A549 (cell line): ENCODE measurements at regions not wholly inside any gene's neighbourhood (a gene's known extent, or its start where the extent isn't known, plus 50 kb on each side); places are given as distances from the start of the nearest gene placed in this dataset.
"Not testable (repeated sequence)": the region's sequence is repeated elsewhere in the genome, so short reads cannot be mapped to it uniquely, and the experiment has no call there.

Experiments
- ATAC-seq, 2 experiments: fragments of 200-7000 bp in 1 of 2; fragments of >200 bp in 1 of 2; cut with Nextera tagmentation in 1 of 2; cut with Tn5 transposase in 1 of 2; 3 replicates each; pipeline versions ENCODE4 v1.8.0 to v1.9.1; 2018 to 2020; ENCODE audit warnings: mild to moderate bottlenecking in 1 of 2, moderate library complexity in 1 of 2
- CTCF ChIA-PET: fragments of 300-600 bp; sonication (Branson Sonifier 250); formaldehyde crosslinking; extraction: SDS; loops from one replicate; lab custom pipeline; 2021; ENCODE audit warnings: antibody characterized with exemption, inconsistent platforms; lab: Yijun Ruan, JAX
- POLR2A ChIA-PET: fragments of 350-600 bp; formaldehyde crosslinking; extraction: SDS; loops from one replicate; lab custom pipeline; 2021; ENCODE audit warnings: antibody characterized with exemption, inconsistent platforms; lab: Yijun Ruan, JAX
- DNase-seq, 2 experiments: peaks; one replicate each; pipeline versions ENCODE4 v3.0.0 to v3.0.0-alpha.2; 2011 to 2016; ENCODE audit warnings: low read depth in 1 of 2, low spot score in 1 of 2
- FAIRE-seq: peaks from 2 replicates; lab custom pipeline; 2011; peaks lifted over from hg19 to GRCh38; lab: Jason Lieb, UNC
- H3K27ac ChIP-seq, 2 experiments: fragments of >200 bp; sonication (Bioruptor Twin); formaldehyde crosslinking; 3 replicates each; pipeline ENCODE4 v1.5.1; 2016 to 2017
- H3K4me1 ChIP-seq: fragments of >200 bp; sonication (Bioruptor Twin); formaldehyde crosslinking; 3 replicates; pipeline ENCODE4 v1.6.1; 2016
- H3K4me2 ChIP-seq: fragments of >200 bp; sonication (Bioruptor Twin); formaldehyde crosslinking; 3 replicates; pipeline ENCODE4 v1.6.1; 2016
- H3K4me3 ChIP-seq: fragments of >200 bp; sonication (Bioruptor Twin); formaldehyde crosslinking; 3 replicates; pipeline ENCODE4 v1.5.1; 2016
- H3K9me3 ChIP-seq: fragments of >200 bp; sonication (Bioruptor Twin); formaldehyde crosslinking; 3 replicates; pipeline ENCODE4 v1.6.1; 2016
- CHD2 ChIP-seq: fragments of 150-350 bp; IDR thresholded peaks from 2 replicates; pipeline ENCODE4 v1.6.1; 2014; ENCODE audit warnings: low read length; ENCODE audit not compliant: partially characterized antibody
- CTCF ChIP-seq: fragments of >200 bp; sonication (Bioruptor Twin); formaldehyde crosslinking; IDR thresholded peaks from 3 replicates; pipeline ENCODE4 v1.5.1; 2016
- E2F6 ChIP-seq: IDR thresholded peaks from 2 replicates; pipeline ENCODE4 v1.6.1; 2012; ENCODE audit warnings: low read depth, borderline replicate concordance
- ESRRA ChIP-seq: fragments of 150-350 bp; IDR thresholded peaks from 2 replicates; pipeline ENCODE4 v1.6.1; 2014; ENCODE audit warnings: mild to moderate bottlenecking, low read length, borderline replicate concordance
- FOSB ChIP-seq: fragments of 250-450 bp; sonication (Bioruptor Pico); IDR thresholded peaks from 2 replicates; pipeline ENCODE4 v1.5.0; 2020; ENCODE audit warnings: mild to moderate bottlenecking, moderate library complexity
- GATA3 ChIP-seq: IDR thresholded peaks from 2 replicates; pipeline ENCODE4 v1.6.1; 2012; ENCODE audit warnings: borderline replicate concordance
- HES2 ChIP-seq: fragments of >200 bp; sonication (Bioruptor Twin); formaldehyde crosslinking; IDR thresholded peaks from 2 replicates; pipeline ENCODE4 v1.6.1; 2016
- HMGXB4 ChIP-seq: fragments of 250-450 bp; sonication (Bioruptor Pico); IDR thresholded peaks from 2 replicates; pipeline ENCODE4 v1.5.0; 2021; ENCODE audit warnings: mild to moderate bottlenecking, moderate library complexity, borderline replicate concordance
- HOXB5 ChIP-seq: fragments of 250-450 bp; sonication (Bioruptor Pico); IDR thresholded peaks from 2 replicates; pipeline ENCODE4 v1.5.0; 2020; ENCODE audit warnings: mild to moderate bottlenecking, moderate library complexity
- MAFK ChIP-seq: fragments of 450-650 bp; IDR thresholded peaks from 2 replicates; pipeline ENCODE4 v1.6.1; 2014; ENCODE audit not compliant: partially characterized antibody
- MAZ ChIP-seq: fragments of 150-350 bp; IDR thresholded peaks from 2 replicates; pipeline ENCODE4 v1.6.1; 2014; ENCODE audit warnings: antibody characterized with exemption, low read depth, low read length, borderline replicate concordance
- NR3C1 ChIP-seq: fragments of >200 bp; sonication (Bioruptor Twin); formaldehyde crosslinking; IDR thresholded peaks from 3 replicates; pipeline ENCODE4 v1.6.1; 2017
- PHF8 ChIP-seq: fragments of 200-600 bp; sonication (generic); IDR thresholded peaks from 2 replicates; pipeline ENCODE4 v1.6.1; 2016; ENCODE audit warnings: low read depth, mild to moderate bottlenecking, antibody characterized with exemption, moderate library complexity, borderline replicate concordance
- RAD21 ChIP-seq, 2 experiments: fragments of >200 bp in 1 of 2; sonication (Bioruptor Twin) in 1 of 2; formaldehyde crosslinking in 1 of 2; IDR thresholded peaks in 1 of 2; conservative IDR thresholded peaks in 1 of 2; 2 replicates in 1 of 2; 3 replicates in 1 of 2; pipeline ENCODE4 v1.6.1; 2012 to 2018; ENCODE audit warnings: inconsistent platforms in 1 of 2
- RARB ChIP-seq: fragments of 250-450 bp; sonication (Bioruptor Pico); IDR thresholded peaks from 2 replicates; pipeline ENCODE4 v1.8.0; 2021; ENCODE audit warnings: mild to moderate bottlenecking, moderate library complexity
- SMC3 ChIP-seq: fragments of >200 bp; sonication (Bioruptor Twin); formaldehyde crosslinking; IDR thresholded peaks from 3 replicates; pipeline ENCODE4 v1.6.1; 2018; ENCODE audit warnings: inconsistent platforms
- ZC3H11A ChIP-seq: fragments of 450-650 bp; IDR thresholded peaks from 2 replicates; pipeline ENCODE4 v1.6.1; 2014; ENCODE audit warnings: antibody characterized with exemption, mild to moderate bottlenecking
- ZNF302 ChIP-seq: fragments of 250-450 bp; sonication (Bioruptor Pico); IDR thresholded peaks from 2 replicates; pipeline ENCODE4 v1.9.0; 2021; ENCODE audit warnings: inconsistent platforms, mild to moderate bottlenecking, moderate library complexity
- WGBS: methylation state at CpG from one replicate; pipeline ENCODE4 v1.1.6; 2017; ENCODE audit errors: missing lambda C conversion rate; 5-methylcytosine and 5-hydroxymethylcytosine counted together
- TF ChIP-seq, protein P1 (sequence below): fragments of 250-450 bp; sonication (Bioruptor Pico); IDR thresholded peaks from 2 replicates; pipeline ENCODE4 v1.5.0; 2020; ENCODE audit warnings: low read depth, mild to moderate bottlenecking, moderate library complexity

DNA sequence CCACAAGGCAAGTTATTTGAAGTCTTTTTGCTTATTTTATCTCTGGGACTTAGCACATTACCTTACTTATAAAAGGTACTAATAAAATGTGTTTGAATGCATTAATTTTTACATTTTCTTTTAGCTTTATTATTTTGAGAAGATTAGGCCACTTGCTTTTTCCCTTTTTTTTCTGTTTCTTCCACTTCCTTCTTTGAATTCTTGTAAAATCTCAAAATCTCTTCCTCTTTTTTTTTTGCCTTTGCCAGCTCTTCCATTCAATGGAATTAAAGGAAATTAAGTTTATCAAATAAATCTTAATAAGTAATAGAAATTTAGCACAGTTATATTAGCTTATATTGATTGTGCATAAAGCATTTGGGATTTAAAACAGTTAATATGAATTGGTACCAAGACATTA is 260.9 kb downstream of the SRGAP2C start (continued):
- no peak for TF ChIP-seq MAFK
- TF ChIP-seq RARB (CRISPR knock-in tag), result no peak
- TF ChIP-seq HMGXB4 (CRISPR knock-in tag), result no peak
- TF ChIP-seq, protein P1, sequence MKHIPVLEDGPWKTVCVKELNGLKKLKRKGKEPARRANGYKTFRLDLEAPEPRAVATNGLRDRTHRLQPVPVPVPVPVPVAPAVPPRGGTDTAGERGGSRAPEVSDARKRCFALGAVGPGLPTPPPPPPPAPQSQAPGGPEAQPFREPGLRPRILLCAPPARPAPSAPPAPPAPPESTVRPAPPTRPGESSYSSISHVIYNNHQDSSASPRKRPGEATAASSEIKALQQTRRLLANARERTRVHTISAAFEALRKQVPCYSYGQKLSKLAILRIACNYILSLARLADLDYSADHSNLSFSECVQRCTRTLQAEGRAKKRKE (CRISPR knock-in tag), result no peak
- no peak for TF ChIP-seq MAZ
- TF ChIP-seq ZC3H11A, result no peak
- TF ChIP-seq ESRRA, result no peak
- no peak for TF ChIP-seq CHD2
- TF ChIP-seq FOSB (CRISPR knock-in tag), result no peak

DNA sequence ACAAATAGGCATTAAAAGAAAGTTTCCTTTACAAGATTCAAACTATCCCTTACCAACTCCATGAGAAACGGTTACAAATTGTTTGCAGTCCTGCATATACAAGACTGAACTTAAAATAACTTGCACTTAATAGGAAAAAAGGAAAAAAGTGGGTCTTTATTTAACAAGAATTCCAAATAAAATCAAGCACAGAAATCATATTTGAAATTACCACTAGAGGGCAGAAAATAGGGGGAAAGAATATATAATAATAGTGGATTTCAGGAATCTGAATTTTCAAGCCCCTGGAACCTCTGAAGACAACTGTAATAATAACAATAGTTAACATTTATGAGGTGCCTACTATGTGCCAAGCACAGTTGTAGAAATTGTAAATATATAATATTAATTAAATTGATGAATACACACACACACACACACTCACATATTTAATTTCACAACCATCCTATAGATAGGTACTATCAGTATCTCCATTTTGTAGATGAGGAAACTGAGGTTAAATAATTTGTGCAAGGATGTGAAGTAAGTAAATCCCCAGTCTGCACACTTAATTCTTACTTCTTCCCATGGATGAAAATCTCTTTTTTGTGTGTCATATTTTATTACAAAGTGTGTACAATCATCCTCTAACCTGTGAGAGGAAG is 262.6 kb downstream of the SRGAP2C start:
- CTCF ChIA-PET, result interaction anchor here (1.0 to 1.7 kb wide), 3 partner anchors 7 to 113 kb away, joined by 3 to 4 read pairs (median 4); no protein-coding TSS in a partner anchor
- not testable (repeated sequence) for FAIRE-seq

GRCh38 chr1:121448064-121448463 is 263.3 kb downstream of the SRGAP2C start:
- H3K27ac ChIP-seq, H3K4me2 ChIP-seq, ATAC-seq, POLR2A ChIA-PET, CTCF ChIA-PET, DNase-seq, H3K9me3 ChIP-seq, H3K4me1 ChIP-seq, H3K4me3 ChIP-seq, FAIRE-seq: not testable (repeated sequence)
- 86% methylated on average over 3 of the region's 3 CpGs for WGBS

More for the DNA sequence above, 262.6 kb downstream of the SRGAP2C start:
- DNase-seq, POLR2A ChIA-PET, H3K27ac ChIP-seq, H3K4me2 ChIP-seq, H3K4me3 ChIP-seq, ATAC-seq, H3K9me3 ChIP-seq, H3K4me1 ChIP-seq: not testable (repeated sequence)
- WGBS, result 0% methylated on average over 1 of the region's 1 CpG
- TF ChIP-seq RAD21 (conservative IDR thresholded peaks at IDR 0.05 in 1 of 2, IDR thresholded peaks at IDR 0.05 in 1 of 2) (peak in 1 of 2 experiments; percentile 28; a peak in 1 of 5 replicates), SMC3 (0 out of 3 replicates have a peak, but pooled peaks have one; percentile 24), CTCF (peak; percentile 34)

- Histone ChIP-seq H3K4me1 (no peaks in the 10 kb centered on the region), H3K27ac (no peak overlapping the region), H3K9me3 (no peaks in the 10 kb centered on the region), H3K4me3 (no peak overlapping the region)
- WGBS, result 56% methylated on average over 1 of the region's 2 CpGs
- ATAC-seq, result no peak
- POLR2A ChIA-PET, result no interaction called here
- CTCF ChIA-PET, result no interaction called here
- no peak for FAIRE-seq
- TF ChIP-seq NR3C1 (no peak), E2F6 (no peak), GATA3 (no peak), MAZ (no peak), ZNF302 (CRISPR knock-in tag) (no peak), CTCF (no peak), PHF8 (no peak), HES2 (no peak), HOXB5 (no peak), SMC3 (no peak)
- TF ChIP-seq, protein P1 (CRISPR knock-in tag), result no peak
- TF ChIP-seq, all 56 proteins: peak for 0
- no peak for DNase-seq
- H3K4me2 ChIP-seq, result no peak overlapping the region
Observed at GRCh38 chr1:121448851-121449250, 264.1 kb downstream of the SRGAP2C start.
